Gastroesophageal sphincter (tissue), 4 donors: ENCODE measurements at regions not wholly inside any gene's neighbourhood (a gene's known extent, or its start where the extent isn't known, plus 50 kb on each side); places are given as distances from the start of the nearest gene placed in this dataset.

Source experiments
- ATAC-seq: fragments of 150-250 bp; one replicate; pipeline ENCODE4 v1.9.1; 2016; ENCODE audit warnings: mild to moderate bottlenecking, moderate library complexity
- H3K27ac ChIP-seq, 4 donors: fragments of 200-600 bp; sonication (generic) in 3 of 4; 1 replicate in 3 of 4; 2 replicates in 1 of 4; pipeline ENCODE4 v1.5.1; 2016 to 2019
- H3K27me3 ChIP-seq: fragments of 200-600 bp; sonication (generic); one replicate; pipeline ENCODE4 v1.5.1; 2019
- H3K36me3 ChIP-seq, 2 donors: fragments of 200-600 bp; sonication (generic); one replicate each; pipeline ENCODE4 v1.5.1; 2019; ENCODE audit warnings: control low read depth in 1 of 2
- H3K4me1 ChIP-seq, 3 donors: fragments of 200-600 bp; sonication (generic); 1 replicate in 2 of 3; 2 replicates in 1 of 3; pipeline ENCODE4 v1.5.1; 2016 to 2019; ENCODE audit warnings: control low read depth in 2 of 3
- H3K4me3 ChIP-seq, 2 donors: fragments of 200-600 bp; sonication (generic); one replicate each; pipeline ENCODE4 v1.5.1; 2019; ENCODE audit warnings: mild to moderate bottlenecking in 1 of 2, moderate library complexity in 1 of 2
- H3K9me3 ChIP-seq, 3 donors: fragments of 200-600 bp; sonication (generic); one replicate each; pipeline ENCODE4 v1.5.1; 2017 to 2019; ENCODE audit warnings: control low read depth in 2 of 3
- CTCF ChIP-seq, 4 experiments: fragments of 200-600 bp in 2 of 4; fragments of 450-650 bp in 2 of 4; sonication (generic) in 1 of 4; IDR thresholded peaks; one replicate each; pipeline ENCODE4 v1.5.1; 2017 to 2019; ENCODE audit warnings: antibody characterized with exemption in 4 of 4, mild to moderate bottlenecking in 2 of 4, moderate library complexity in 2 of 4
- EP300 ChIP-seq: sonication (generic); formaldehyde crosslinking; IDR thresholded peaks from one replicate; pipeline ENCODE4 v1.6.1; 2017; ENCODE audit warnings: antibody characterized with exemption, mild to moderate bottlenecking
- POLR2A ChIP-seq, 2 donors: fragments of 450-650 bp; IDR thresholded peaks; one replicate each; pipeline ENCODE4 v1.6.1; 2017; ENCODE audit warnings: antibody characterized with exemption in 2 of 2, mild to moderate bottlenecking in 2 of 2, moderate library complexity in 1 of 2
- POLR2AphosphoS5 ChIP-seq: sonication (generic); formaldehyde crosslinking; IDR thresholded peaks from one replicate; pipeline ENCODE4 v1.6.1; 2017; ENCODE audit warnings: antibody characterized with exemption
- WGBS, 2 donors: methylation state at CpG; one replicate each; pipeline ENCODE4 v1.1.5; 2018; ENCODE audit warnings: low coverage in 1 of 2; 5-methylcytosine and 5-hydroxymethylcytosine counted together

- TF ChIP-seq POLR2AphosphoS5, result no peak
- TF ChIP-seq POLR2A (IDR thresholded peaks at IDR 0.05), result no peak
- H3K36me3 ChIP-seq, result no peaks in the 10 kb centered on the region
- ATAC-seq, result no peak
- no peak overlapping the region for H3K27ac ChIP-seq
- H3K27me3 ChIP-seq, result no peaks in the 10 kb centered on the region
- no peaks in the 10 kb centered on the region for H3K4me1 ChIP-seq
- no peak overlapping the region for H3K4me3 ChIP-seq
- WGBS, 2 donors, result 81 to 83% methylated on average over 4 to 5 of the region's 6 CpGs
- H3K9me3 ChIP-seq, result no peaks in the 10 kb centered on the region
Measured at GRCh38 chr9:28234133-28234893, 661.0 kb upstream of the C9orf72 start.

DNA sequence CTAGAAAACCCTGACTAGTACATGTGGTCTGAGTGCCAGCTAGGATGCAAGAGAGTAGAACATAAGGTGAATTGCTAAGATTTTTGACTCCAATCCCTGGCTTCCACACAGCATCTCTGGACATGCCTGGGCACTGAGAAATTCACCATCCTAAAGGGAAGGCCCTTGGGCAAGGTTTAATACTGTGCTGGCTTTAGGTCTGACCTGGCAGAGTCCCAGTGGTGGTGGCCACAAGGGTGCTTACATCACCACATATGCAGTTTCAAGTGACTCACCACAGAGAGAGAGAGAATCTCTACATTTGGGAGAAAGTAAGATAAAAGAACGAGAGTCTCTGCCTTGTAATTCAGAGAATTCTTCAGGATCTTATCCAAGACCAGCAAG is 661.6 kb upstream of the C9orf72 start:
- TF ChIP-seq POLR2A (IDR thresholded peaks at IDR 0.05) (no peak), POLR2AphosphoS5 (no peak), CTCF (IDR thresholded peaks at IDR 0.05) (no peak), EP300 (no peak)
- 50 to 60% methylated on average over 1 of the region's 1 CpG for WGBS, 2 donors
- no peak for ATAC-seq

DNA sequence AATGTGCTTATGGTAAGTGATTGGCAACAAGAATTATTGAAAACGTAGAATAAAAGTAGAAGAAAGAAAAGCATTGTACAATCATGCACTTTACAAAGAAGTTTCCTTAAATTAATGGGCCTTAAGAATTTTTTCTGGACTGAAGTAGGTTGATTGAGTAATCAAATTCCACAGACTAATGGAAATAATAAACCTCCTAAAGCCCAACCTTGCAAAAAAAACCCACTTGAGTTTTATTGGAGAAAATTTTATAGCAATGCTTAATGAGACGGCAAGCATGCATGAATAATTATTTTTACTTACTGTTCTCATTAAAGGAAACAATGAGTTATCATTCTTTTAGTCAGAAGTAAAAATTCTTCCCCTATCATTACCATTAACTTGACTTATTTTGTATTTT is 676.1 kb upstream of the C9orf72 start:
- Histone ChIP-seq H3K4me1 (no peaks in the 10 kb centered on the region), H3K27ac (no peak overlapping the region), H3K9me3 (peaks cover 0 to under 1% (median 0%) of the 10 kb centered on the region in 3 donors), H3K4me3 (no peak overlapping the region), H3K36me3 (no peaks in the 10 kb centered on the region), H3K27me3 (no peaks in the 10 kb centered on the region)
- WGBS, 2 donors, result 31 to 53% methylated on average over 2 of the region's 2 CpGs
- no peak for ATAC-seq
- TF ChIP-seq POLR2A (IDR thresholded peaks at IDR 0.05) (no peak), CTCF (IDR thresholded peaks at IDR 0.05) (no peak), EP300 (no peak), POLR2AphosphoS5 (no peak)

More for the DNA sequence above, 661.6 kb upstream of the C9orf72 start:
- no peak overlapping the region for H3K27ac ChIP-seq
- no peaks in the 10 kb centered on the region for H3K36me3 ChIP-seq
- peaks cover 0 to under 1% (median 0%) of the 10 kb centered on the region in 3 donors for H3K9me3 ChIP-seq
- no peak overlapping the region for H3K4me3 ChIP-seq
- H3K4me1 ChIP-seq, result no peaks in the 10 kb centered on the region
- no peaks in the 10 kb centered on the region for H3K27me3 ChIP-seq

GRCh38 chr9:28255174-28255573 is 681.9 kb upstream of the C9orf72 start:
- no peak for ATAC-seq
- no peak overlapping the region for H3K27ac ChIP-seq
- no peak for TF ChIP-seq POLR2A (IDR thresholded peaks at IDR 0.05)
- TF ChIP-seq POLR2AphosphoS5, result no peak
- TF ChIP-seq EP300, result no peak
- TF ChIP-seq CTCF (IDR thresholded peaks at IDR 0.05), result no peak
- no peak overlapping the region for H3K4me3 ChIP-seq
- H3K4me1 ChIP-seq, result no peaks in the 10 kb centered on the region
- no peaks in the 10 kb centered on the region for H3K27me3 ChIP-seq
- H3K9me3 ChIP-seq, result no peaks in the 10 kb centered on the region
- H3K36me3 ChIP-seq, result no peaks in the 10 kb centered on the region
- 77 to 85% methylated on average over 2 to 3 of the region's 3 CpGs for WGBS, 2 donors

DNA sequence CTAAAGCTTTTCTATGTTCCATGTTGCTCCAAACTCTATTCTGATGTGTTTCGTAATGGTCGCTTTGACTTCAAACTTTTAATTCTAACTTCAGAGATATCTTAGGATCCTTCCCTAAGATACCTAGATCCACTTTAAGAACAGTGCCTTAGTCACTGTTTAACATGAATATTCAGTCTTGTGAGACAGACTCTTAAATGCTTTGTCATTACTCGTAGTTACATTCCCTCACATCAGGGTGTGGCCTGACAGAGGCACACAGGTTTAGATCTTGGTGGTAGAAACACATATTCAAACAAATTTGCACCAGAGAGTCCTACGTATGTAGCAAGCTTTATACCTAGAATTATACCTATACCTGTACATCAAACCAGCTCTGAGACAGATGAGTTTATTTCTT is 687.0 kb upstream of the C9orf72 start:
- H3K36me3 ChIP-seq, result no peaks in the 10 kb centered on the region
- WGBS, 2 donors, result 91 to 96% methylated on average over 3 to 4 of the region's 4 CpGs
- no peak overlapping the region for H3K27ac ChIP-seq
- no peak for ATAC-seq
- no peak for TF ChIP-seq EP300
- TF ChIP-seq POLR2A (IDR thresholded peaks at IDR 0.05), result no peak
- TF ChIP-seq CTCF (IDR thresholded peaks at IDR 0.05), result no peak
- TF ChIP-seq POLR2AphosphoS5, result no peak
- no peak overlapping the region for H3K4me3 ChIP-seq
- H3K4me1 ChIP-seq, result no peaks in the 10 kb centered on the region
- no peaks in the 10 kb centered on the region for H3K27me3 ChIP-seq
- H3K9me3 ChIP-seq, result no peaks in the 10 kb centered on the region
